IMR-90 (cell line): ENCODE measurements at regions not wholly inside any gene's neighbourhood (a gene's known extent, or its start where the extent isn't known, plus 50 kb on each side); places are given as distances from the start of the nearest gene placed in this dataset.

Source experiments
- ATAC-seq: fragments of 200-7000 bp; cut with Tn5 transposase; 2 replicates; pipeline ENCODE4 v1.9.1; 2020; ENCODE audit warnings: low read depth, mild to moderate bottlenecking, moderate library complexity
- BruUV-seq: library from RNA; stranded (reverse); fragments of 400-500 nt; replicated peaks from 2 replicates; lab custom pipeline; 2021; lab: Mats Ljungman, UMichigan
- CTCF ChIA-PET: fragments of 300-600 bp; formaldehyde crosslinking; extraction: SDS; loops from one replicate; lab custom pipeline; 2021; ENCODE audit warnings: antibody characterized with exemption; lab: Yijun Ruan, JAX
- POLR2A ChIA-PET: fragments of 300-600 bp; sonication (Branson Sonifier 250); formaldehyde crosslinking; loops from one replicate; lab custom pipeline; 2022; ENCODE audit warnings: antibody characterized with exemption; ENCODE audit not compliant: unreplicated experiment; lab: Charles Lee
- DNase-seq: peaks from one replicate; pipeline ENCODE4 v3.0.0; 2013
- H2AFZ ChIP-seq: replicated peaks from 2 replicates; pipeline ENCODE3; 2013; ENCODE audit warnings: low read length, mild to moderate bottlenecking; ENCODE audit not compliant: poor library complexity
- H2AK5ac ChIP-seq: 2 replicates; pipeline ENCODE4 v1.6.1; 2013; ENCODE audit warnings: low read depth, low read length, inconsistent platforms
- H2AK9ac ChIP-seq: replicated peaks from 2 replicates; pipeline ENCODE3; 2013; ENCODE audit warnings: mild to moderate bottlenecking, low read depth, low read length, moderate library complexity; ENCODE audit not compliant: poor library complexity
- H2BK120ac ChIP-seq: 2 replicates; pipeline ENCODE4 v1.6.1; 2013; ENCODE audit warnings: low read depth, low read length, inconsistent platforms
- H2BK15ac ChIP-seq: 3 replicates; pipeline ENCODE4 v1.6.1; 2013; ENCODE audit warnings: low read depth, low read length, inconsistent platforms
- H2BK20ac ChIP-seq: 2 replicates; pipeline ENCODE4 v1.6.1; 2013; ENCODE audit warnings: low read depth, mild to moderate bottlenecking, inconsistent platforms, low read length, moderate library complexity
- H2BK5ac ChIP-seq: 2 replicates; pipeline ENCODE4 v1.6.1; 2013; ENCODE audit warnings: mild to moderate bottlenecking, low read depth, low read length, inconsistent platforms; ENCODE audit not compliant: poor library complexity, severe bottlenecking
- H3K14ac ChIP-seq: replicated peaks from 2 replicates; pipeline ENCODE4 v1.6.1; 2013; ENCODE audit warnings: low read depth, low read length, inconsistent platforms
- H3K18ac ChIP-seq: 2 replicates; pipeline ENCODE4 v1.6.1; 2013; ENCODE audit warnings: low read depth, low read length, control low read depth
- H3K23ac ChIP-seq: 2 replicates; pipeline ENCODE4 v1.6.1; 2013; ENCODE audit warnings: low read depth, low read length, inconsistent platforms
- H3K27ac ChIP-seq: 2 replicates; pipeline ENCODE4 v1.5.1; 2013; ENCODE audit warnings: mild to moderate bottlenecking, control low read depth, low read length; ENCODE audit not compliant: insufficient read depth
- H3K27me3 ChIP-seq: 2 replicates; pipeline ENCODE4 v1.6.1; 2013; ENCODE audit warnings: low read length; ENCODE audit not compliant: control insufficient read depth, insufficient read depth
- H3K36me3 ChIP-seq: 2 replicates; pipeline ENCODE4 v1.6.1; 2013; ENCODE audit warnings: low read length, mixed read lengths; ENCODE audit not compliant: control insufficient read depth, insufficient read depth
- H3K4ac ChIP-seq: 2 replicates; pipeline ENCODE4 v1.6.1; 2013; ENCODE audit warnings: low read depth, low read length, inconsistent platforms
- H3K4me1 ChIP-seq: 2 replicates; pipeline ENCODE4 v1.6.1; 2013; ENCODE audit warnings: low read length, mixed read lengths; ENCODE audit not compliant: control insufficient read depth, insufficient read depth
- H3K4me2 ChIP-seq: 2 replicates; pipeline ENCODE4 v1.6.1; 2013; ENCODE audit warnings: low read depth, mild to moderate bottlenecking, control low read depth, low read length, moderate library complexity
- H3K4me3 ChIP-seq: 2 replicates; pipeline ENCODE4 v1.5.1; 2013; ENCODE audit warnings: low read depth, mild to moderate bottlenecking, control low read depth, low read length, moderate library complexity; ENCODE audit not compliant: insufficient read depth
- H3K56ac ChIP-seq: 2 replicates; pipeline ENCODE4 v1.6.1; 2013; ENCODE audit warnings: low read length, inconsistent platforms; ENCODE audit not compliant: insufficient read depth; ENCODE audit errors: extremely low read depth
- H3K79me1 ChIP-seq, 2 experiments: 2 replicates each; pipeline ENCODE4 v1.6.1; 2013; ENCODE audit warnings: low read length in 2 of 2, inconsistent platforms in 1 of 2, low read depth in 1 of 2
- H3K9ac ChIP-seq: 2 replicates; pipeline ENCODE4 v1.6.1; 2013; ENCODE audit warnings: low read depth, low read length, control low read depth
- H3K9me1 ChIP-seq: 2 replicates; pipeline ENCODE4 v1.6.1; 2013; ENCODE audit warnings: low read length, inconsistent platforms; ENCODE audit not compliant: insufficient read depth
- H3K9me3 ChIP-seq: 2 replicates; pipeline ENCODE4 v1.6.1; 2013; ENCODE audit warnings: low read length; ENCODE audit not compliant: control insufficient read depth, insufficient read depth
- H4K20me1 ChIP-seq: 2 replicates; pipeline ENCODE4 v1.6.1; 2013; ENCODE audit warnings: low read length, inconsistent platforms; ENCODE audit not compliant: insufficient read depth
- H4K5ac ChIP-seq: 2 replicates; pipeline ENCODE4 v1.6.1; 2013; ENCODE audit warnings: mild to moderate bottlenecking, low read depth, low read length, control low read depth
- H4K8ac ChIP-seq, 2 experiments: 2 replicates each; pipeline ENCODE4 v1.6.1; 2013; ENCODE audit warnings: low read depth in 2 of 2, low read length in 2 of 2, control low read depth in 1 of 2, inconsistent platforms in 1 of 2
- H4K91ac ChIP-seq: 2 replicates; pipeline ENCODE4 v1.6.1; 2013; ENCODE audit warnings: low read depth, low read length, inconsistent platforms; ENCODE audit not compliant: insufficient read depth
- BHLHE40 ChIP-seq: fragments of 150-350 bp; IDR thresholded peaks from 2 replicates; pipeline ENCODE4 v1.6.1; 2016; ENCODE audit warnings: mild to moderate bottlenecking, low read depth, low read length
- CEBPB ChIP-seq: IDR thresholded peaks from 2 replicates; pipeline ENCODE4 v1.6.1; 2012; ENCODE audit warnings: low read depth, low read length, improper control_type of control experiment
- CHD1 ChIP-seq: IDR thresholded peaks from 2 replicates; pipeline ENCODE4 v1.6.1; 2012; ENCODE audit warnings: low read depth, low read length, improper control_type of control experiment
- CTCF ChIP-seq: conservative IDR thresholded peaks from 2 replicates; pipeline ENCODE4 v1.5.1; 2012; ENCODE audit warnings: mild to moderate bottlenecking, low read depth, low read length, improper control_type of control experiment
- FOS ChIP-seq: fragments of 150-350 bp; IDR thresholded peaks from 2 replicates; pipeline ENCODE4 v1.6.1; 2016; ENCODE audit warnings: low read depth, low read length
- MAFK ChIP-seq: IDR thresholded peaks from 2 replicates; pipeline ENCODE4 v1.6.1; 2012; ENCODE audit warnings: low read depth, low read length, improper control_type of control experiment
- MAZ ChIP-seq: IDR thresholded peaks from 2 replicates; pipeline ENCODE4 v1.6.1; 2012; ENCODE audit warnings: low read depth, mild to moderate bottlenecking, low read length, improper control_type of control experiment, moderate library complexity, borderline replicate concordance
- MXI1 ChIP-seq: IDR thresholded peaks from 2 replicates; pipeline ENCODE4 v1.6.1; 2012; ENCODE audit warnings: low read depth, mild to moderate bottlenecking, low read length, moderate library complexity, borderline replicate concordance
- NFE2L2 ChIP-seq: fragments of 150-350 bp; IDR thresholded peaks from 2 replicates; pipeline ENCODE4 v1.6.1; 2016; ENCODE audit warnings: low read depth, mild to moderate bottlenecking, low read length
- POLR2A ChIP-seq: IDR thresholded peaks from 2 replicates; pipeline ENCODE4 v1.6.1; 2012; ENCODE audit warnings: mild to moderate bottlenecking, low read depth, low read length
- RAD21 ChIP-seq: IDR thresholded peaks from 2 replicates; pipeline ENCODE4 v1.6.1; 2012; ENCODE audit warnings: low read length, improper control_type of control experiment
- RCOR1 ChIP-seq: IDR thresholded peaks from 2 replicates; pipeline ENCODE4 v1.6.1; 2012; ENCODE audit warnings: mild to moderate bottlenecking, low read length, improper control_type of control experiment; ENCODE audit not compliant: insufficient replicate concordance
- RFX5 ChIP-seq: IDR thresholded peaks from 2 replicates; pipeline ENCODE4 v1.8.0; 2012; ENCODE audit warnings: low read depth, mild to moderate bottlenecking, low read length, moderate library complexity
- SMC3 ChIP-seq: fragments of 150-350 bp; IDR thresholded peaks from 2 replicates; pipeline ENCODE4 v1.6.1; 2016; ENCODE audit warnings: low read depth, mild to moderate bottlenecking, antibody characterized with exemption, low read length, moderate library complexity
- WGBS, 2 experiments: methylation state at CpG; one replicate each; pipeline versions ENCODE4 v1.1.5 to v1.1.7; 2013; ENCODE audit warnings: missing lambda C conversion rate in 2 of 2; ENCODE audit not compliant: insufficient read length in 1 of 2; ENCODE audit errors: extremely low coverage in 2 of 2; 5-methylcytosine and 5-hydroxymethylcytosine counted together
- dilution Hi-C: fragments of 300-500 bp; cut with HindIII; formaldehyde crosslinking; loops from one replicate; pipeline ENCODE4 v1.14.3; 2018; ENCODE audit warnings: low sequenced_read_pairs; ENCODE audit not compliant: unreplicated experiment
- in situ Hi-C: fragments of 300-500 bp; cut with MboI; formaldehyde crosslinking; loops from 3 replicates; pipeline ENCODE4 v1.14.3; 2019; ENCODE audit warnings: low sequenced_read_pairs, inconsistent platforms, mixed read lengths
- intact Hi-C: fragments of 100-400 bp; cut with micrococcal nuclease; formaldehyde crosslinking; loops from 2 replicates; pipeline ENCODE4 v1.10.0; 2022
- TF ChIP-seq, protein P1 (sequence below): fragments of 150-350 bp; IDR thresholded peaks from 2 replicates; pipeline ENCODE4 v1.6.1; 2016; ENCODE audit warnings: low read depth, mild to moderate bottlenecking, low read length, moderate library complexity, borderline replicate concordance
- TF ChIP-seq, protein P2 (sequence below): fragments of 150-350 bp; IDR thresholded peaks from 2 replicates; pipeline ENCODE4 v1.6.1; 2017; ENCODE audit warnings: mild to moderate bottlenecking, antibody characterized with exemption, low read length, low read depth

DNA sequence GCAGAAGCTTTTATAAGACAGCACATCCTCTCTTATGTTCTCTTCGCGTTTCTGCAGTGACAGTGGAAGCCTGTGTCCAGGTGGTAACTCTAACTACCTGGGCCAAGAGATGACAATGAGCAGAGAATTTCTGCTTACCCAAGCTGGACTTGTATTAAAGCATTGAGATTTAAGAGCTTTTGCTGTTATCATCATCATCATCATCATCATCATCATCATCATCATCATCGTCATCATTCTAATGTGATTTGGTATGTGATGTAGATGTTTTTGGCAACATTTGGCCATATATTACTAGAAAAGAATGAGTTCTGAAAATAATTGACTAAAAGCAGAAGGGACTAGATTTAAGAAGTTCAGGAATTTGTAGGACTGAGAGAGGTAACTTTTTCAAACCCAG, 401.3 kb downstream of the BRINP1 start:
- DNase-seq = no peak
- dilution Hi-C loops = no loop called here
- Histone ChIP-seq H3K27ac (no peak overlapping the region), H2BK120ac (no peak overlapping the region), H3K4me1 (no peaks in the 10 kb centered on the region), H4K5ac (no peak overlapping the region), H3K4ac (no peak overlapping the region), H3K4me3 (no peak overlapping the region), H3K4me2 (no peak overlapping the region), H4K91ac (no peak overlapping the region), H4K20me1 (no peaks in the 10 kb centered on the region), H2BK20ac (no peak overlapping the region), H3K9ac (no peak overlapping the region), H2AK9ac (no peak overlapping the region), H3K36me3 (no peaks in the 10 kb centered on the region), H3K9me3 (0 out of 2 replicates have a peak, but pooled peaks cover 4% of the 10 kb centered on the region), H3K27me3 (no peaks in the 10 kb centered on the region), H2AFZ (no peak overlapping the region), H3K18ac (no peak overlapping the region), H3K23ac (no peak overlapping the region), H2BK5ac (no peak overlapping the region), H2AK5ac (no peak overlapping the region), H3K79me1 (no peaks in the 10 kb centered on the region), H4K8ac (no peak overlapping the region), H3K14ac (no peak overlapping the region), H3K56ac (no peak overlapping the region), H3K9me1 (no peaks in the 10 kb centered on the region), H2BK15ac (no peak overlapping the region)
- TF ChIP-seq MAFK = no peak
- no peak for TF ChIP-seq SMC3
- TF ChIP-seq RAD21 = no peak
- no peak for TF ChIP-seq CEBPB
- TF ChIP-seq, protein P1, sequence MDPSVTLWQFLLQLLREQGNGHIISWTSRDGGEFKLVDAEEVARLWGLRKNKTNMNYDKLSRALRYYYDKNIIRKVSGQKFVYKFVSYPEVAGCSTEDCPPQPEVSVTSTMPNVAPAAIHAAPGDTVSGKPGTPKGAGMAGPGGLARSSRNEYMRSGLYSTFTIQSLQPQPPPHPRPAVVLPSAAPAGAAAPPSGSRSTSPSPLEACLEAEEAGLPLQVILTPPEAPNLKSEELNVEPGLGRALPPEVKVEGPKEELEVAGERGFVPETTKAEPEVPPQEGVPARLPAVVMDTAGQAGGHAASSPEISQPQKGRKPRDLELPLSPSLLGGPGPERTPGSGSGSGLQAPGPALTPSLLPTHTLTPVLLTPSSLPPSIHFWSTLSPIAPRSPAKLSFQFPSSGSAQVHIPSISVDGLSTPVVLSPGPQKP = no peak
- no peak for TF ChIP-seq MAZ
- TF ChIP-seq POLR2A = no peak
- no peak for TF ChIP-seq BHLHE40
- no peak for TF ChIP-seq CHD1
- TF ChIP-seq, protein P2, sequence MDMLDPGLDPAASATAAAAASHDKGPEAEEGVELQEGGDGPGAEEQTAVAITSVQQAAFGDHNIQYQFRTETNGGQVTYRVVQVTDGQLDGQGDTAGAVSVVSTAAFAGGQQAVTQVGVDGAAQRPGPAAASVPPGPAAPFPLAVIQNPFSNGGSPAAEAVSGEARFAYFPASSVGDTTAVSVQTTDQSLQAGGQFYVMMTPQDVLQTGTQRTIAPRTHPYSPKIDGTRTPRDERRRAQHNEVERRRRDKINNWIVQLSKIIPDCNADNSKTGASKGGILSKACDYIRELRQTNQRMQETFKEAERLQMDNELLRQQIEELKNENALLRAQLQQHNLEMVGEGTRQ = no peak
- TF ChIP-seq RFX5 = no peak
- no peak for TF ChIP-seq CTCF
- no peak for TF ChIP-seq RCOR1
- no peak for TF ChIP-seq NFE2L2
- TF ChIP-seq FOS = no peak
- TF ChIP-seq MXI1 = no peak
- in situ Hi-C loops = no loop called here
- no CpG with 5 or more reads among the region's 3 CpGs for WGBS, 2 experiments
- intact Hi-C loops = no loop called here
- CTCF ChIA-PET = no interaction called here
- no TSS peak for BruUV-seq
- ATAC-seq = no peak
- POLR2A ChIA-PET = no interaction called here
